ENCODE measurements at regions not wholly inside any gene's neighbourhood (a gene's known extent, or its start where the extent isn't known, plus 50 kb on each side); places are given as distances from the start of the nearest gene placed in this dataset.

DNA sequence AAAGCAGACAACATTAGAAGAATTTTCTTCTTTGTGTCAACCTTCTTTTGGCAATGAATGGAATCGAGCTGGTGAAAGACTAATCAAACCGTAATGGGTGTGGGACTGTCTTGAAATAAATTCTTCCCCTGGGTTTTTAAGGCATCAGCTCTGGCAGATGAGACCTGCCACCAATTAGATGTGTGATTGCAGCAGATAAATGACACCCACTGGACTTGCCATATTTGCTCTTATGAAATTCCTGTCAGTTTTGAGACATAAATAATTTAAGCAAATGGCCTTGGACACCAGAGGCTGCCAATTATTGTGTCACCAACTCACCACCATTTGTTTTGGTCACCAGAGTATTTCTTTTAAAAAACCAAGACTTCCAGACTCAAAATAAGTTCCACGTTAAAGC is 135.9 kb upstream of the RGMB start:
- Histone ChIP-seq H3K36me3 (ENCODE audit: control insufficient read depth, insufficient read depth, low read length) (no peaks in the 10 kb centered on the region), H3K9ac (ENCODE audit: low read depth, low read length) (no peak overlapping the region), H3K9me3 (ENCODE audit: control insufficient read depth, insufficient read depth, low read length) (no peaks in the 10 kb centered on the region), H3K4me3 (ENCODE audit: low read depth, low read length) (no peak overlapping the region), H3K27me3 (ENCODE audit: control insufficient read depth, insufficient read depth, low read length) (no peaks in the 10 kb centered on the region), H3K4me1 (ENCODE audit: control insufficient read depth, insufficient read depth, low read length) (peaks cover 33% of the 10 kb centered on the region), H3K27ac (ENCODE audit: low read depth, low read length) (no peak overlapping the region)

DNA sequence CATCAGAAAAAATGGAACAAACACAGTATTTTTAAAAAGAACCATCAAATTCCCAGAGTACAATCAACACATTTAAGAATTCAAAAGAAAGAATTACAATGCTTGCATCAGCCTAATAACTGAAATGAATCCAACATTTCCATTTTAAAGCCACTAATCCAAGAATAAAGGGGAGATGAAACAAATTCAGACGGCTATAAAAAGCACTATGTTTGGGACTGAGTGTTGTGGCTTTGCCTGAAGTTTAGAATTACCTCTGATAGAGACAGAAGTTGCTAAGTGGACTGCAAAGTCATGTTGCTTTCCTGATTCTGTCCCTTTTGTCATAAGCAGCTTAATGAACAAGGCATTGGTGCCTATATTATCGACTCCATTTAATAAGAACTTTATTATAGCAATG is 135.4 kb upstream of the RGMB start:
- Histone ChIP-seq H3K4me1 (ENCODE audit: control insufficient read depth, insufficient read depth, low read length) (peaks cover 33% of the 10 kb centered on the region), H3K4me3 (ENCODE audit: low read depth, low read length) (no peak overlapping the region), H3K9ac (ENCODE audit: low read depth, low read length) (no peak overlapping the region), H3K27me3 (ENCODE audit: control insufficient read depth, insufficient read depth, low read length) (no peaks in the 10 kb centered on the region), H3K27ac (ENCODE audit: low read depth, low read length) (no peak overlapping the region), H3K9me3 (ENCODE audit: control insufficient read depth, insufficient read depth, low read length) (no peaks in the 10 kb centered on the region), H3K36me3 (ENCODE audit: control insufficient read depth, insufficient read depth, low read length) (no peaks in the 10 kb centered on the region)

DNA sequence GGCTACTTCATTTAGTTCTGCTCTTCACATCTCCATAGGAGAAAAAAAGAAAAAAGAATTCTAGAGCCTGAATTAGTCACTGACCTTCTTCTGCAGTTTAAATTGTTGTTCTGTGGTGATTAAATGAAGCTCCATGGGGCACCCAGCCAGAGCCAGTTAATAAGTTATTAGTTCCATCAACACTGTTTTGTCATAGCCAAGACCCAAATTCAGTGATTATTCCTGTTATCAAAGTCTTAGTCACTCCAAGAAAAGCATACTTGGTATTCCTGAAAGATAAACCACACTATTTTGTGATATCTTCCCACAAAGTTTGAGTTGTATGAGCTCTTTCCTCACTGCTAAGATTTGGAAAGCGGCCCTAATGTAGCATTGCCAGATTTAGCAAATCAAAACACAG is 134.8 kb upstream of the RGMB start:
- Histone ChIP-seq H3K27ac (ENCODE audit: low read depth, low read length) (no peak overlapping the region), H3K4me3 (ENCODE audit: low read depth, low read length) (no peak overlapping the region), H3K36me3 (ENCODE audit: control insufficient read depth, insufficient read depth, low read length) (no peaks in the 10 kb centered on the region), H3K9ac (ENCODE audit: low read depth, low read length) (no peak overlapping the region), H3K27me3 (ENCODE audit: control insufficient read depth, insufficient read depth, low read length) (no peaks in the 10 kb centered on the region), H3K4me1 (ENCODE audit: control insufficient read depth, insufficient read depth, low read length) (peaks cover 33% of the 10 kb centered on the region), H3K9me3 (ENCODE audit: control insufficient read depth, insufficient read depth, low read length) (no peaks in the 10 kb centered on the region)

DNA sequence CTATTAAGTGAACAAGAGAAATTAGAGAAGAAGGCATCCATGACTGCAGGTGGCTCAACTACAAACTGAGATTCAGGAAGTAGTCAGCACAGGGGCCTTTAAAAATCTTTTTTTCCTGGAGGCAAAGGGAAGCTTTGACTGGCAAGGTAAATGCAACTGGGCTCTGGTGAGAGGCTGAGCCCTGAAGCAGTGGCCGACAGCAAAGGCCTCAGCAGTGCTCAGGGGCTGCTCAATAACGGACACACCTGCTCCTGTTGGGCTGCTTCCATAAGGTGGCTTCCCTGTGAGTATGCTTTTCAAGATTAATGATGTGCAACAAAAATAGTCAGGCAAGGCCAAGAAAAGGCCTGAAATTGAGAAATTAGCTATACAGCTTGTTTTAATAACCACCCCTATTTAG is 134.2 kb upstream of the RGMB start:
- Histone ChIP-seq H3K36me3 (ENCODE audit: control insufficient read depth, insufficient read depth, low read length) (no peaks in the 10 kb centered on the region), H3K27me3 (ENCODE audit: control insufficient read depth, insufficient read depth, low read length) (no peaks in the 10 kb centered on the region), H3K4me3 (ENCODE audit: low read depth, low read length) (no peak overlapping the region), H3K4me1 (ENCODE audit: control insufficient read depth, insufficient read depth, low read length) (peaks cover 33% of the 10 kb centered on the region), H3K9me3 (ENCODE audit: control insufficient read depth, insufficient read depth, low read length) (no peaks in the 10 kb centered on the region), H3K27ac (ENCODE audit: low read depth, low read length) (no peak overlapping the region), H3K9ac (ENCODE audit: low read depth, low read length) (no peak overlapping the region)

DNA sequence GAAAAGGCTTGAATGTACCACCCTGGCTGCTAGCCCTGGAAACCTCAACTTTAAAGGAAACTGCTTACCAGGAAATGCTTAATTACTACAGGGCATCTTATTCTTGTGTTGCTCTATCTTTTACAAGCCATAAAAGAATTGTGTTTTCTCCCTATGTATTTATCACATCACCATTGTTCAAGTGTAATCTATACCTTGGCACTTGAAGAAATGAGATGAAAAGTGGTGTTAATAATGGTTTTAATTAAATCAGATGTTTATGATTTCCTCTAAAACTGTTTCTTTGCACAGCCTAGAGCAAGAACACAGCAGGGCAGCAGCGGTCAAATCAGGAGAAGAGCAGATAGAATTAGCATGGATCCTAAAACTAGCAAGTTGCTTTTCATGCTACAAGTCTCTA is 131.8 kb upstream of the RGMB start:
- Histone ChIP-seq H3K36me3 (ENCODE audit: control insufficient read depth, insufficient read depth, low read length) (no peaks in the 10 kb centered on the region), H3K9ac (ENCODE audit: low read depth, low read length) (no peak overlapping the region), H3K27me3 (ENCODE audit: control insufficient read depth, insufficient read depth, low read length) (no peaks in the 10 kb centered on the region), H3K4me3 (ENCODE audit: low read depth, low read length) (no peak overlapping the region), H3K27ac (ENCODE audit: low read depth, low read length) (no peak overlapping the region), H3K4me1 (ENCODE audit: control insufficient read depth, insufficient read depth, low read length) (peaks cover 15% of the 10 kb centered on the region), H3K9me3 (ENCODE audit: control insufficient read depth, insufficient read depth, low read length) (no peaks in the 10 kb centered on the region)

DNA sequence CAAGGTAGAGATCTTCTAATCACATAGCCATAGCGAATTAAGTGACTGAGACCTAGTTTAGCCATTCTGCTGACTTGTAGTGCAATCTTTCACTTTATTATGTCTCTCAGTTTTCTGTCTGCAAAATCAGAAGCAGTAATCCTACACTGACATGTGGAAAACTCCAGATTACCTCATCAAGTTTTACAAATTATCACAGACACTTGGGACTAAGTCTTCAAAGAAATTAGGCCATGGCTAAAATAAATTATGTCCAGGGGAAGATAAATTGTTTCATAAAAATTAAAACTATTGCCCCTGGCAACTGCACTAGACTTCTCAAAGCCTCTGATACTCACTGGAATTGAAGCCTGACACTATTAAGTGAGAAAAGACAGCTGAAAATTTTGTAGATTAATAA is 129.9 kb upstream of the RGMB start:
- Histone ChIP-seq H3K27ac (ENCODE audit: low read depth, low read length) (no peak overlapping the region), H3K4me3 (ENCODE audit: low read depth, low read length) (no peak overlapping the region), H3K9me3 (ENCODE audit: control insufficient read depth, insufficient read depth, low read length) (no peaks in the 10 kb centered on the region), H3K4me1 (ENCODE audit: control insufficient read depth, insufficient read depth, low read length) (peaks cover 8% of the 10 kb centered on the region), H3K9ac (ENCODE audit: low read depth, low read length) (no peak overlapping the region), H3K36me3 (ENCODE audit: control insufficient read depth, insufficient read depth, low read length) (no peaks in the 10 kb centered on the region), H3K27me3 (ENCODE audit: control insufficient read depth, insufficient read depth, low read length) (no peaks in the 10 kb centered on the region)

DNA sequence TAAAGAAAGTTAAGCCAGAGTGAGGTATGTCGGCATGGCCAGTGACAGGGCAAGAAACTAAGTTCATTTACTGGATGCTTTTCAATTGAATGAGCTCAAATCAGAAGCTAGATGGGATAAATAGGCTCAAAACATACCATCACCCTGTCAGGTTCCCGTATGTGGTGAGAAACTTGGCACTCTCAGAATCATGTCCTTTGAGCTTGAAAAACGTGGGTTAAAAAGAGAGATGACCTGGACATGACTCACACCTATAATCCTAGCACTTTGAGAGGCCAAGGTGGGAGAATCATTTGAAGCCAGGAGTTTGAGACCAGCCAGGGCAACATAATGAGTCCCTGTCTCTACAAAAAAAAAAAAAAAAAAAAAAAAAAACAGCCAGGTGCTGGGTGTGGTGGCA is 121.7 kb upstream of the RGMB start:
- Histone ChIP-seq H3K36me3 (ENCODE audit: control insufficient read depth, insufficient read depth, low read length) (no peaks in the 10 kb centered on the region), H3K9ac (ENCODE audit: low read depth, low read length) (no peak overlapping the region), H3K4me3 (ENCODE audit: low read depth, low read length) (no peak overlapping the region)

DNA sequence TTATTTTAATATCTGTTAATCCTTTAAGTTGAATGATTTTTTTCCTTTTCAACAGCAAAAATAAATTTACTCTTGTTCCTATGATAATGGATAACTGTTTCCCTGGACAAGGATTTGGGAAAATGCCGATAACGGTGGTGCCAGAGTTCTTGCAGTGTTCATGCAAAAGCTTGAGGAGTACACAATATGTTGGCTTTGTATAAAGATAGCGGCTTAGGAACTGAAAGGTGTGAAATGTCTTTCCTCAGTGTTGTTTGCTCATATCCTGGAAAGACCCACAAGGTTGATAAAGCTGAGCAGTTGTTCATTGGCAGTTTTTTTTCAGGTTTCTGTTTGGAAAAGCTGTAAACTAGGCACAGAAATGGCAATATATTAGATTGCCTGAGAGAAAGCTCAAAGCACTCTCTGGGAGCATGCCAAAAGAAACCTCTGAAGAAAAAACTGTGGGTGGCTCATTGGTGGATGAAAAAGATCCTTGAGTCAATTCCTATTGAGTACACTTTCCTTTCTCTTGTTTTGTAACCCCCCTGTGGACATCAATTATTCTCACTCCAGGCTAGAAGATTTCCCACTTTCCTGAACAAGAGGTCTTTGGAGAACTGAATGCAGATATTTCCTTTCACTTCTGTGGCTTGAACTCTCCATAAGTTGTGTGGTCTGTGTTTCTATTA is 117.2 kb upstream of the RGMB start:
- Histone ChIP-seq H3K9ac (ENCODE audit: low read depth, low read length) (no peak overlapping the region), H3K9me3 (ENCODE audit: control insufficient read depth, insufficient read depth, low read length) (no peaks in the 10 kb centered on the region), H3K4me1 (ENCODE audit: control insufficient read depth, insufficient read depth, low read length) (peaks cover 21% of the 10 kb centered on the region), H3K27ac (ENCODE audit: low read depth, low read length) (peak overlapping the region; percentile 89), H3K36me3 (ENCODE audit: control insufficient read depth, insufficient read depth, low read length) (no peaks in the 10 kb centered on the region), H3K4me3 (ENCODE audit: low read depth, low read length) (no peak overlapping the region), H3K27me3 (ENCODE audit: control insufficient read depth, insufficient read depth, low read length) (no peaks in the 10 kb centered on the region)

More for the DNA sequence above, 121.7 kb upstream of the RGMB start:
- Histone ChIP-seq H3K4me1 (ENCODE audit: control insufficient read depth, insufficient read depth, low read length) (peaks cover 10% of the 10 kb centered on the region), H3K27ac (ENCODE audit: low read depth, low read length) (no peak overlapping the region), H3K27me3 (ENCODE audit: control insufficient read depth, insufficient read depth, low read length) (no peaks in the 10 kb centered on the region), H3K9me3 (ENCODE audit: control insufficient read depth, insufficient read depth, low read length) (no peaks in the 10 kb centered on the region)

DNA sequence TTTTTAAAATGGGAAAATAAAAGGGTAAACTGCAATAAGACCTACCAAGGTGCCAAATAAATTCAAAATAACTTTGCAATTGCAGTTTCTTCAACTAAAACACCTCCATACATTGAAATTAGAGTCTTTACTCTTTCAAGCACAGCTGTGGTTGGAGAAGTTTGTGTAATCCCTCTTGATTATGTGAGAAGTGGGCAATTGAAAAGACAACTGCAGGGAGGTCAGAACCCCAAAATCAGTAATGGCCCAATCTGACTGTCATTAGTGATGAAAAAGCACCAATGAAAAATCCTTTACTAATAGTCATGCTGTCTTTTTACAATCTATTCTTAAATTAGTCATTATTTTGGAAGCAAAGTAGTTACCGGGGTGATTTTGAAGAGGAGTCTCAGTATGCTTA is 116.7 kb upstream of the RGMB start:
- H3K4me3 ChIP-seq (ENCODE audit: low read depth, low read length), result no peak overlapping the region
- no peaks in the 10 kb centered on the region for H3K27me3 ChIP-seq (ENCODE audit: control insufficient read depth, insufficient read depth, low read length)
- H3K36me3 ChIP-seq (ENCODE audit: control insufficient read depth, insufficient read depth, low read length), result no peaks in the 10 kb centered on the region
- H3K27ac ChIP-seq (ENCODE audit: low read depth, low read length), result peak overlapping the region; percentile 89
- H3K4me1 ChIP-seq (ENCODE audit: control insufficient read depth, insufficient read depth, low read length), result peaks cover 21% of the 10 kb centered on the region
- H3K9me3 ChIP-seq (ENCODE audit: control insufficient read depth, insufficient read depth, low read length), result no peaks in the 10 kb centered on the region
- no peak overlapping the region for H3K9ac ChIP-seq (ENCODE audit: low read depth, low read length)

DNA sequence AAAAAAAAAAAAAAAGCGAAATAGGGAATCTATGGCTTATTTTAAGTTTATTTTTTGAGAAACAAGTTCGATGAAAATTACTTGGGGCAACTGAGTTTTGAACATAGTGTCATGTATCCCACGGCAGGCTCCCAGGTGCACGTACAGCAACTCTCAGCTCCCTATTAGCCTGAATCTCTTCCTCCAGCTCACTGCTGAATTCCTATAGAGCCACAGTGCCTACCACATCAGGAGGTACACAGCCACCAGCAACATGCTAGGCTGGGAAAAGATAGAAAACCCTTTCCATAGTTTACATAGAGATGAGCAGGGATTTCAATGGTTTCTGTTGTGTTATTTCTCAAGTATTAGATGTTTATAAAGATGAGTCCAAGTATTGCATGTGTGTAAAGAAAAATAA is 115.9 kb upstream of the RGMB start:
- H3K4me1 ChIP-seq (ENCODE audit: control insufficient read depth, insufficient read depth, low read length), result peaks cover 21% of the 10 kb centered on the region
- H3K36me3 ChIP-seq (ENCODE audit: control insufficient read depth, insufficient read depth, low read length), result no peaks in the 10 kb centered on the region
- no peaks in the 10 kb centered on the region for H3K27me3 ChIP-seq (ENCODE audit: control insufficient read depth, insufficient read depth, low read length)
- H3K4me3 ChIP-seq (ENCODE audit: low read depth, low read length), result no peak overlapping the region
- H3K9me3 ChIP-seq (ENCODE audit: control insufficient read depth, insufficient read depth, low read length), result no peaks in the 10 kb centered on the region
- peak overlapping the region; percentile 89 for H3K27ac ChIP-seq (ENCODE audit: low read depth, low read length)
- H3K9ac ChIP-seq (ENCODE audit: low read depth, low read length), result no peak overlapping the region

DNA sequence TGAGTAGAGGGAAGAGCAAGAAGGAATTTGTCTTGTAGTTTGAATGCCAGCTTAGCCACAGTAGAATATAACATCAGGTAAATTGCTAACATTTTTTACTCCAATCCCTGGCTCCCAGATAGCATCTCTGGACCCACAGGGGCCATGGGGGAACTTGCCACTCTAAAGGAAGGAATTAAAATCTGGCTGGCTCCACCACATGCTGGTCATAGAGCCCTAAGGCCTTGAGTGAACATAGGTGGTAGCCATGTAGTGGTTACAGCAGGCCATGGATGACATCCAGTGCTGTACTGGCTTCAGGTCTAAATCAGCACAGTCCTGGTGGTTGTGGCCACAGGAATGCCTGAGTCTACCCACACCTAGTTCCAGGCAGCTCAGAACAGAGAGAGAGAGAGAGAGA is 109.9 kb upstream of the RGMB start:
- Histone ChIP-seq H3K4me3 (ENCODE audit: low read depth, low read length) (no peak overlapping the region), H3K9me3 (ENCODE audit: control insufficient read depth, insufficient read depth, low read length) (no peaks in the 10 kb centered on the region)

More for the DNA sequence above, 109.9 kb upstream of the RGMB start:
- Histone ChIP-seq H3K9ac (ENCODE audit: low read depth, low read length) (no peak overlapping the region), H3K27ac (ENCODE audit: low read depth, low read length) (no peak overlapping the region), H3K4me1 (ENCODE audit: control insufficient read depth, insufficient read depth, low read length) (0 out of 2 replicates have a peak, but pooled peaks cover 5% of the 10 kb centered on the region), H3K36me3 (ENCODE audit: control insufficient read depth, insufficient read depth, low read length) (no peaks in the 10 kb centered on the region), H3K27me3 (ENCODE audit: control insufficient read depth, insufficient read depth, low read length) (no peaks in the 10 kb centered on the region)
